Ovary (tissue), 7 donors: ENCODE measurements at regions not wholly inside any gene's neighbourhood (a gene's known extent, or its start where the extent isn't known, plus 50 kb on each side); places are given as distances from the start of the nearest gene placed in this dataset.

Source experiments
- DNase-seq, 5 donors: peaks; one replicate each; pipeline ENCODE4 v3.0.0-alpha.2; 2019 to 2020
- H3K27ac ChIP-seq, 2 donors: fragments of 200-600 bp; one replicate each; pipeline versions ENCODE4 v1.5.1 to v1.8.0; 2019 to 2022
- H3K27me3 ChIP-seq: fragments of 200-600 bp; one replicate; pipeline ENCODE4 v1.8.0; 2022
- H3K36me3 ChIP-seq: fragments of 200-600 bp; sonication (generic); one replicate; pipeline ENCODE4 v1.5.1; 2019
- H3K4me1 ChIP-seq: one replicate; pipeline ENCODE4 v1.8.1; 2013; ENCODE audit warnings: mild to moderate bottlenecking, moderate library complexity; ENCODE audit not compliant: insufficient read depth
- H3K4me3 ChIP-seq: fragments of 200-600 bp; sonication (generic); one replicate; pipeline ENCODE4 v1.5.1; 2017
- H3K9me3 ChIP-seq, 2 donors: fragments of 200-600 bp in 1 of 2; sonication (generic) in 1 of 2; one replicate each; pipeline versions ENCODE4 v1.5.1 to v1.8.1; 2013 to 2019; ENCODE audit warnings: mild to moderate bottlenecking in 1 of 2, moderate library complexity in 1 of 2
- EP300 ChIP-seq: sonication (generic); formaldehyde crosslinking; IDR thresholded peaks from one replicate; pipeline ENCODE4 v1.6.1; 2017; ENCODE audit warnings: antibody characterized with exemption
- POLR2A ChIP-seq: fragments of 450-650 bp; IDR thresholded peaks from one replicate; pipeline ENCODE4 v1.6.1; 2017; ENCODE audit warnings: antibody characterized with exemption, mild to moderate bottlenecking, moderate library complexity
- WGBS, 3 donors: extraction: QIAGEN DNeasy Blood & Tissue Kit in 1 of 3; methylation state at CpG; one replicate each; pipeline versions ENCODE4 v1.1.5 to v1.1.7; 2013 to 2017; 5-methylcytosine and 5-hydroxymethylcytosine counted together
- intact Hi-C, 4 donors: fragments of 100-400 bp; cut with DNase I; formaldehyde crosslinking; loops; one replicate each; pipeline versions ENCODE4 v1.11.0 to v1.15.1; 2022 to 2023
- TF ChIP-seq, protein P1 (sequence below), 3 donors: fragments of 450-650 bp in 2 of 3; fragments of 200-600 bp in 1 of 3; IDR thresholded peaks; one replicate each; pipeline versions ENCODE4 v1.5.1 to v1.8.0; 2016 to 2022; ENCODE audit warnings: antibody characterized with exemption in 3 of 3, mild to moderate bottlenecking in 1 of 3
- donor health status: DM: no; HTN: no; CAD: no; lungs with moderate emphysema.
- donor health status: DM: no; HTN: no; CAD: no.
- donor health status: Bipolar disorder and iron deficiency.
- donor health status: DM: no; HTN: no; CAD: no.
- donor health status: DM: yes; HTN: yes; CAD: no.

DNA sequence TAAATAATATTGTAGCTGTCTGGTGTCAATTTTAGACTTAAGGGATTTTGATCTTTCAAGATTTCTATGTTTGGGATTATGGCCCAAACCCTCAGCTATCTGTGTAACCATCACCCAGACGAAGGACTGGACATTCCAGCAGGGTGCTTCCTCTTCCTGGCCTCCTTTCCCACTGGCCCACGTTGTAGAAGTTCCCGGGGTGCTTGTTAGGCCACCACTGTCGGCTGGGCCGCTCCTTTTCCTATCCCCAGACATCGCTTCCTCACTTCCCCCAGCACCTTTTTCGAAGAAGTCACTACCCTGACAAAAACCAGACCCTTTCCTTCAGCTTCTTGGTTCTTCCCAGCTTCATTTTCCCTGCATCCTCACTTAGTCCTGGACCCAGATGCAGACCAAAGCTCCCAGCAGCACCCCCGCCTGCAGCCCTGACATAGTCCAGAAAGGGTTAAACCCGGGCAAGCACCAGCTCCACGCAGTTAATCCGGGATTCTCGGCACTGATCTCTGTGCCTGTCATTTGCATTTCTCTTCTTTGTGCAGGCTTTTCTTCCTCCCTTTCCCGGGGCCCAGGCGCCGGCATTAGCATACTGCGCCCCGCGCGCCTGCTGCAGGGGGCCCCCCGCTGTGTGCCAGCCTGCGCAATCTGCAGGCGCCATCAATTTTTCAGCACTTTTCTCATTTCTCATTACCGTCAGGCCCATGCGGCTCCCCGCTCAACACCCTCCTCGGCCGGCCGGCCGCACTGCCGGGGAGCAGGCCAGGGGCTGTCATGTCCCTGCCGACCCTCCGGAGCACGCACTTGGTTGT, 90.6 kb downstream of the ZNF621 start:
- DNase-seq: no peak
- Histone ChIP-seq H3K4me3 (no peak overlapping the region), H3K27ac (no peak overlapping the region), H3K4me1 (no peaks in the 10 kb centered on the region), H3K9me3 (no peaks in the 10 kb centered on the region), H3K27me3 (no peaks in the 10 kb centered on the region), H3K36me3 (no peaks in the 10 kb centered on the region)
- TF ChIP-seq EP300: no peak
- TF ChIP-seq, protein P1, sequence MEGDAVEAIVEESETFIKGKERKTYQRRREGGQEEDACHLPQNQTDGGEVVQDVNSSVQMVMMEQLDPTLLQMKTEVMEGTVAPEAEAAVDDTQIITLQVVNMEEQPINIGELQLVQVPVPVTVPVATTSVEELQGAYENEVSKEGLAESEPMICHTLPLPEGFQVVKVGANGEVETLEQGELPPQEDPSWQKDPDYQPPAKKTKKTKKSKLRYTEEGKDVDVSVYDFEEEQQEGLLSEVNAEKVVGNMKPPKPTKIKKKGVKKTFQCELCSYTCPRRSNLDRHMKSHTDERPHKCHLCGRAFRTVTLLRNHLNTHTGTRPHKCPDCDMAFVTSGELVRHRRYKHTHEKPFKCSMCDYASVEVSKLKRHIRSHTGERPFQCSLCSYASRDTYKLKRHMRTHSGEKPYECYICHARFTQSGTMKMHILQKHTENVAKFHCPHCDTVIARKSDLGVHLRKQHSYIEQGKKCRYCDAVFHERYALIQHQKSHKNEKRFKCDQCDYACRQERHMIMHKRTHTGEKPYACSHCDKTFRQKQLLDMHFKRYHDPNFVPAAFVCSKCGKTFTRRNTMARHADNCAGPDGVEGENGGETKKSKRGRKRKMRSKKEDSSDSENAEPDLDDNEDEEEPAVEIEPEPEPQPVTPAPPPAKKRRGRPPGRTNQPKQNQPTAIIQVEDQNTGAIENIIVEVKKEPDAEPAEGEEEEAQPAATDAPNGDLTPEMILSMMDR (IDR thresholded peaks at IDR 0.05): no peak
- TF ChIP-seq POLR2A: no peak
- intact Hi-C loops: loop anchor here in 1 of 4 donors (5.0 kb wide), 1 partner anchor 497 kb away; no protein-coding TSS in a partner anchor
- 20 to 26% (median 23%) methylated on average over 33 of the region's 33 CpGs for WGBS, 3 donors

DNA sequence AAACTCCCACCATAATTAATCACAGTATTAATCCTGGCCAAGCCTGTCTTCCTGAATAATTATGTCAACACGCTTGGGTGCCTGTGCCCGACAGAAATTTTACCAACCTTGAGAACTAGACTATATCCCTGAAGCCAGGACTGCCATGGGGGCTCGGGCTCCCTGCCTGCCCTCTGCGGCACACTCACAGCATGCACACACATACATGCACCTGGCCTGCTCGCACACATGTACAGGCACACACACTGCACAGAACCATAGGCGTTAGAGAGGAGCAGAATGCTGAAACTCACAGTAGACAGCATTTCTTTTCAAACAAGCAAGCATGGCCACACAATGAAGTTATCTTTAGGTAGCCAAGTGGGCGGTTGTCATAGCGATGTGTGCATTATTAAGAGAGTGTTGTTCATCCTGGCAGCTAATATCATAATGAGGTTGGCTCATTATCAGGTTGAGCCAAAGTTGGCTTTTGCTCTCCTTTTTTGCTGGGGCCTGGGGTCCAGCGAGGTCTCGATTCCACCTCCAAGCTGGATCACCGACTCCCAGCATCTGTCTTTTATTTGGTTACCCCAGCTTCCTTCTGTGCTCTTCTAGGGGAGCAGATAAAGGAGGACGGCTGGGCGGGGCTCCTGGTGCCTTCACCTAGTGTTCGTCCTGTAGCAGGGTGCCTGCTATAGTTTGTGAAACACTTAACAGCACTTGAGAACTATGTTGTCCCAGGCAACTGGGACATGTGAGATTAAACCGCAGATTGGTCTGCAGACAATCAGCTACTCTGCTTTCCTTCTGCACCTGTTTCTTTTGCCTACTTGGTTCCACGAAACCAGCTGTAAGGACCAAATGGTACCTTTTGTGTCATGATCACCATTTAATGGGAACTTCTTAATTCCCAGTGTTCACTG, 91.4 kb downstream of the ZNF621 start:
- H3K4me3 ChIP-seq: no peak overlapping the region
- no peaks in the 10 kb centered on the region for H3K36me3 ChIP-seq
- TF ChIP-seq POLR2A: no peak
- TF ChIP-seq, protein P1 (IDR thresholded peaks at IDR 0.05): no peak
- TF ChIP-seq EP300: no peak
- DNase-seq: no peak
- WGBS, 3 donors: 75 to 79% (median 76%) methylated on average over 16 of the region's 16 CpGs
- intact Hi-C loops: loop anchor here in 1 of 4 donors (5.0 kb wide), 1 partner anchor 496 kb away; no protein-coding TSS in a partner anchor
- no peaks in the 10 kb centered on the region for H3K9me3 ChIP-seq
- H3K27ac ChIP-seq: no peak overlapping the region
- H3K27me3 ChIP-seq: no peaks in the 10 kb centered on the region
- H3K4me1 ChIP-seq: no peaks in the 10 kb centered on the region

DNA sequence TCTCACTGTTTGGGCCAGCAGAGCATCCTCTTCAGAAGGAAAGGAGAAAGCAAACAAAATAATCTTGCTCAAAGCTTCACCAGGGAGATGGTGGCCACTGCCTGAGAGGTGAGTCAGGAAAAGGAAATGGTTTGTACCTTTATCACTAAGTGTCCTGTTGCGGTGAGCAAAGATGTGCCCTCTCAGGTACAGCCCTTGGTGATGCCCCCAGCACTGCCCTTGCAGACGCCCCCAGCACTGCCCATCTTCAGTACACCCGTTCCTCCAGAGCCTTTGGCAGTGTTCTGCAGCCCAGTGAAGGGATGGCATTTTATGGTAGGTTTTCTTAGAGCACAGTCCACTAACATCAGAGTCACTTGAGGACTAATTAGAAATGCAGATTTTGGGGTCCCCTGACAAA, 92.3 kb downstream of the ZNF621 start:
- TF ChIP-seq, protein P1 (IDR thresholded peaks at IDR 0.05): no peak
- TF ChIP-seq POLR2A: no peak
- TF ChIP-seq EP300: no peak
- Histone ChIP-seq H3K27me3 (no peaks in the 10 kb centered on the region), H3K9me3 (no peaks in the 10 kb centered on the region), H3K4me3 (no peak overlapping the region), H3K27ac (no peak overlapping the region), H3K4me1 (no peaks in the 10 kb centered on the region), H3K36me3 (no peaks in the 10 kb centered on the region)
- intact Hi-C loops: loop anchor here in 1 of 4 donors (5.0 kb wide), 1 partner anchor 495 kb away; no protein-coding TSS in a partner anchor
- 84 to 89% (median 85%) methylated on average over 3 of the region's 3 CpGs for WGBS, 3 donors
- no peak for DNase-seq

DNA sequence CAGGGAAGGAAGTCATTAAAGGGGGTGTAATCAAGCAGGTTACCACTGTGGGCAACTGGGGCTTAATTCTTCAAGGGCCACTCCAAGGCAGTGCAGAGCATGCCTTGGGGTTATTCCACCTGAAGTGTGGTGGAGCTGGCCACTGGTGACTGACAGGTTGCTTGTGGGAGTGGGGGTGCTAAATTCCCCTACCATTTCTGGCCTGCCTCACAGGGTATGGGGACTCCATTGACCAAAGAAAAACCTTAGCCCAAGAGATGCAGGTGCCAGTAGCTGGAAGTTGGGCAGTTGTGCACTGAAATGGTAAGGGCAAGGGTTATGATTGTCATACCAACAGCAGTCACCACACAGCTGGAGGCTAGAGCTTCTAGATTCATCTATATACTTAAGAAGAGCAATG, 93.4 kb downstream of the ZNF621 start:
- Histone ChIP-seq H3K4me3 (no peak overlapping the region), H3K36me3 (no peaks in the 10 kb centered on the region), H3K27ac (no peak overlapping the region), H3K4me1 (no peaks in the 10 kb centered on the region), H3K9me3 (no peaks in the 10 kb centered on the region), H3K27me3 (no peaks in the 10 kb centered on the region)
- intact Hi-C loops: loop anchor here in 1 of 4 donors (5.0 kb wide), 1 partner anchor 494 kb away; no protein-coding TSS in a partner anchor
- no peak for DNase-seq
- TF ChIP-seq POLR2A (no peak), EP300 (no peak)
- TF ChIP-seq, protein P1 (IDR thresholded peaks at IDR 0.05): no peak
